Memory B cell (primary cell): ENCODE measurements at regions not wholly inside any gene's neighbourhood (a gene's known extent, or its start where the extent isn't known, plus 50 kb on each side); places are given as distances from the start of the nearest gene placed in this dataset.

ENCODE experiments used
- ATAC-seq: fragments of 150-1000 bp; cut with Tn5 transposase; 2 replicates; pipeline ENCODE4 v1.10.0; 2021; ENCODE audit warnings: low read depth, mild to moderate bottlenecking, moderate library complexity
- DNase-seq, 2 donors: peaks; one replicate each; pipeline ENCODE4 v3.0.0; 2022; ENCODE audit warnings: low spot score in 2 of 2
- H3K27ac Mint-ChIP-seq: one replicate; pipeline ENCODE4 v1.8.0; 2022; ENCODE audit warnings: mild to moderate bottlenecking, moderate library complexity, mixed read lengths
- H3K27me3 Mint-ChIP-seq: one replicate; pipeline ENCODE4 v1.8.0; 2022; ENCODE audit warnings: mixed read lengths
- H3K36me3 Mint-ChIP-seq: one replicate; pipeline ENCODE4 v1.8.0; 2022; ENCODE audit warnings: mild to moderate bottlenecking, mixed read lengths
- H3K4me1 Mint-ChIP-seq: one replicate; pipeline ENCODE4 v1.8.0; 2022; ENCODE audit warnings: mixed read lengths
- H3K4me3 Mint-ChIP-seq: one replicate; pipeline ENCODE4 v1.8.0; 2022; ENCODE audit warnings: mild to moderate bottlenecking, moderate library complexity, mixed read lengths
- H3K9me3 Mint-ChIP-seq: one replicate; pipeline ENCODE4 v1.8.0; 2022; ENCODE audit warnings: mixed read lengths

- Mint-ChIP-seq H3K36me3 (no peaks in the 10 kb centered on the region), H3K4me3 (no peak overlapping the region), H3K9me3 (no peaks in the 10 kb centered on the region), H3K4me1 (no peaks in the 10 kb centered on the region), H3K27ac (no peak overlapping the region), H3K27me3 (peaks cover 9% of the 10 kb centered on the region)
- no peak for DNase-seq
- no peak for ATAC-seq
Measured at GRCh38 chr1:168811176-168811575, 82.2 kb upstream of the DPT start.

DNA sequence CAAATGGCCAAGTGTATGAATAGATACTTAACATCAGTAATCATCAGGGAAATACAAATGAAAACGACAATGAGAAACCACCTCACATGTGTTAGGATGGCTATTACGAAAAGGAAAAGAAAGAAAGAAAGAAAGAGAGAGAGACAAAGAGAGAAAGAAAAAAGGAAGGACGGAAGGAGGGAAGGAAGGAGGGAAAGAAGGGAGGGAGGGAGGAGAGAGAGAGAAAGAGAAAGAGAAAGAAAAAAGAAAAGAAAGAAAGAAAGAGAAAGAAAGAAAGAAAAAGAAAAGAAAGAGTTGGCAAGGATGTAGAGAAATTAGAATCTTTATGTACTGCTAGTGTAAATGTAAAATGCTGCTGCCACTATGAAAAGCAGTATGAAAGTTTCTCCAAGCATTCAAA is 90.7 kb upstream of the DPT start:
- no peaks in the 10 kb centered on the region for H3K4me1 Mint-ChIP-seq
- no peak for DNase-seq
- ATAC-seq: no peak
- no peaks in the 10 kb centered on the region for H3K36me3 Mint-ChIP-seq
- no peak overlapping the region for H3K4me3 Mint-ChIP-seq
- H3K27me3 Mint-ChIP-seq: peaks cover 5% of the 10 kb centered on the region
- H3K9me3 Mint-ChIP-seq: peaks cover 3% of the 10 kb centered on the region
- no peak overlapping the region for H3K27ac Mint-ChIP-seq

DNA sequence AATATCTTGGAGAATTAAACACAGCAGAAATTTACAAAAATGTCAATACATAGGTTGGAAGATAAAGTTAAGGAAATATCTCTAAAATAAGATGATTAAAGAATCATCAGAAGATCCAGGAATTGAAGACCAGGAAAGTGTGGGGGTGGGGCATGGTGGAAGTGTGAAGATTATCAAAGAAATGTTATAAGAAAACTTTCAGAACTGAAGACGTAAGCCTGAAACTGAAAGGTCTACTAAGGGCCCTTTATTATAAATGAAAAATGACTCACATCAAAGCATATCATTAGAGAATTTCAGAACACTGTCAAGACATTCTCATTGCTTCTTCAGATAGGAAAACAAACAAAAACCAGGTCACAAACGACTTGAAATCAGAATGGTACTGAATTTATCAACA is 92.4 kb upstream of the DPT start:
- no peak overlapping the region for H3K4me3 Mint-ChIP-seq
- no peaks in the 10 kb centered on the region for H3K4me1 Mint-ChIP-seq
- ATAC-seq: no peak
- H3K9me3 Mint-ChIP-seq: peaks cover 3% of the 10 kb centered on the region
- H3K36me3 Mint-ChIP-seq: no peaks in the 10 kb centered on the region
- DNase-seq: no peak
- H3K27me3 Mint-ChIP-seq: peaks cover 5% of the 10 kb centered on the region
- H3K27ac Mint-ChIP-seq: no peak overlapping the region

DNA sequence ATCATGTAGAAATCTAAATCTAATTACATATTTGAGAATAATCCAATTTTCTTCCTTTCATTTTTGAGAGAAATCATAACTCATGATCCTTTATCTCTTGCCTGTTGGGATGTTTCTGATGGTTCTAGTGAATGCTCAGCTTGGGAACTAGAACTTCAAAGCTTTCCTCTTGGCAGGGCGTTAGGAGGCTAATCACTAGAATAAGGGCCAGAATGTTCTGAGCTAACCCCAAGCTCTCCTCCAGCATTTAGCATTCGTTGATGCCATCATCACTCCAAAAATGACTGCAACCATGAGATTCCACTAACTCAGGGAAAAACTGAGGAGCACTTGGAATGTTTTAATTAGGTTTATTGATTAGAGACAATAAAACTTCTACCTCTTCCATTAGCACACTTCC is 93.9 kb upstream of the DPT start:
- no peaks in the 10 kb centered on the region for H3K4me1 Mint-ChIP-seq
- no peak overlapping the region for H3K4me3 Mint-ChIP-seq
- H3K36me3 Mint-ChIP-seq: no peaks in the 10 kb centered on the region
- peaks cover 3% of the 10 kb centered on the region for H3K9me3 Mint-ChIP-seq
- peaks cover 1% of the 10 kb centered on the region for H3K27me3 Mint-ChIP-seq
- no peak overlapping the region for H3K27ac Mint-ChIP-seq
- DNase-seq (no peak), ATAC-seq (no peak)

DNA sequence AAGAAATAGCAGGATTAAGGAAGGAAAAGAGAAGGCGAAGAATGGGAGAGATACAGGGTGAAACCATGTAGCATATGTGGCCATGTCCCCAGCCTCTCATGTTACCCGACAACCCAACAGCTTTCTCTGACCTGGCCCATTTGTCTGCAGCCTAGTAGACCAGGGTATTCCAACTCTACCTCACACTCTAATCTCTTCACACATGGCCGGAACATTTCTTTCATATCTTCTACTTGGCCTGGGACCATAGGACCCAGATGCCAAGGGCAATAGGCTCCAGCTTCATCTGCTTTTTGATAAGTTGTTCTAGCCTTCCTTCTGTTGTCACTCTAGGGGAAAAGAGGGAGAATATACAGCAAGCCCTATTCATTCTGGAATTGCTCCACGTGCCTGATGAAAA is 95.0 kb upstream of the DPT start:
- Mint-ChIP-seq H3K4me1 (no peaks in the 10 kb centered on the region), H3K4me3 (no peak overlapping the region), H3K9me3 (peaks cover 3% of the 10 kb centered on the region), H3K36me3 (no peaks in the 10 kb centered on the region), H3K27me3 (peaks cover 1% of the 10 kb centered on the region), H3K27ac (no peak overlapping the region)
- DNase-seq (no peak), ATAC-seq (no peak)

DNA sequence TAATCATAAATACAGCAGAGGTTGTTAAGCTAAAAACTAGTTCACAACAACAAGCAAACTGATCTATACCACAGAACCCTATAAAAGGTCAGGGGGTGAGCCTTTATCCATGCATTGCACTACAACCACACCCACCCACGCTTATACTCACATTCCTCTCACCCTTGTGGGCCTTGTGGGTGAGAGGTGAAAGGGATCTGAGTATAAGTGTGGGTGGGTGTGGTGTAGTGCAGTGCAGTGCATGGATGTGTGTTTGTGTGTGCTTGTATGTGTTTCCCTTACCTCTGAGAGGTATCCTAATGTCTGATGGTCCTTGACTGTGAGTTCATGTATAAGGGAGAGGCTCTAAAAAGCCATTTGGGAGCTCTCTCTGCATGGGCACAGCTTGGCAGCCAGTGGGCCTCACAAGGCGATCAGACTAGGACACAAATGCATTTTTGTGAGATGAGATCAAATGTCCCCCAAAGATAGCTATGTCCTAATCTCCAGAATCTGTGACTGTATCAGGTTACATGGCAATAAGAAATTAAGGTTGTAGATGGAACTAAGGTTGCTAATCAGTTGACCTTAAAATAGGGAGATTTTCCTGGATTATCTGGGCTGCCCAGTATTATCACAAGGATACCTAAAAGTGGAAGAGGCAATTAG is 95.5 kb upstream of the DPT start:
- ATAC-seq (no peak), DNase-seq (no peak)
- Mint-ChIP-seq H3K36me3 (no peaks in the 10 kb centered on the region), H3K27me3 (peaks cover under 1% of the 10 kb centered on the region), H3K9me3 (peaks cover 2% of the 10 kb centered on the region), H3K4me1 (no peaks in the 10 kb centered on the region), H3K4me3 (no peak overlapping the region), H3K27ac (no peak overlapping the region)

GRCh38 chr1:168825129-168825528 is 96.1 kb upstream of the DPT start:
- no peak for DNase-seq
- Mint-ChIP-seq H3K4me3 (no peak overlapping the region), H3K9me3 (no peaks in the 10 kb centered on the region)

GRCh38 chr1:168825820-168826219 is 96.8 kb upstream of the DPT start:
- Mint-ChIP-seq H3K27ac (no peak overlapping the region), H3K9me3 (no peaks in the 10 kb centered on the region), H3K27me3 (no peaks in the 10 kb centered on the region), H3K4me1 (no peaks in the 10 kb centered on the region), H3K36me3 (no peaks in the 10 kb centered on the region), H3K4me3 (no peak overlapping the region)
- ATAC-seq (no peak), DNase-seq (no peak)

More at GRCh38 chr1:168825129-168825528, 96.1 kb upstream of the DPT start:
- no peaks in the 10 kb centered on the region for H3K27me3 Mint-ChIP-seq
- no peak for ATAC-seq
- no peaks in the 10 kb centered on the region for H3K36me3 Mint-ChIP-seq
- no peaks in the 10 kb centered on the region for H3K4me1 Mint-ChIP-seq
- no peak overlapping the region for H3K27ac Mint-ChIP-seq

DNA sequence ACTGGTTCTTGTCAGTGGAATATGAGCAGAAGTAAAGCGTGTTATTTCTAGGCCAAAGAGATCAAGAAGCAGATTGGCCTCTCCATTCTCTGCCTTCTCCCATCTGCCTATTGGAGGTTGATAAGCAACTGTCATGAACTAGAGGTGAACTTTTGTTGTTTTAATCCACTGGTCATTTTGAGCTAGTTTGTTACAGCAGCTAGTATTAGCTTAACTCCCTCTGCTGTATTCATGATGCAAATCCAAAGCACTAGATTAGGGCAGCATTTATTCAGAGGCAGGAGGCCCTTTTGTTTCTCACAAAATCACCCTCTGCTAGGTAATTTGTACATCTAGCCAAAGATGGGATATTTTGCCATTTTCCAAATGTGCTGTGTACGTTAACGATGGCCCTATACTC is 97.3 kb upstream of the DPT start:
- no peak for DNase-seq
- Mint-ChIP-seq H3K27ac (no peak overlapping the region), H3K27me3 (peaks cover under 1% of the 10 kb centered on the region), H3K4me3 (no peak overlapping the region), H3K36me3 (no peaks in the 10 kb centered on the region), H3K9me3 (no peaks in the 10 kb centered on the region), H3K4me1 (no peaks in the 10 kb centered on the region)
- ATAC-seq: no peak

GRCh38 chr1:168827557-168827956 is 98.6 kb upstream of the DPT start:
- Mint-ChIP-seq H3K4me3 (no peak overlapping the region), H3K27me3 (peaks cover 6% of the 10 kb centered on the region), H3K9me3 (no peaks in the 10 kb centered on the region), H3K27ac (no peak overlapping the region), H3K4me1 (no peaks in the 10 kb centered on the region), H3K36me3 (no peaks in the 10 kb centered on the region)
- ATAC-seq: no peak
- no peak for DNase-seq

GRCh38 chr1:168829876-168830275 is 100.9 kb upstream of the DPT start:
- Mint-ChIP-seq H3K9me3 (no peaks in the 10 kb centered on the region), H3K27me3 (peaks cover 11% of the 10 kb centered on the region), H3K4me1 (no peaks in the 10 kb centered on the region), H3K27ac (no peak overlapping the region), H3K4me3 (no peak overlapping the region), H3K36me3 (no peaks in the 10 kb centered on the region)
- DNase-seq (no peak), ATAC-seq (no peak)

DNA sequence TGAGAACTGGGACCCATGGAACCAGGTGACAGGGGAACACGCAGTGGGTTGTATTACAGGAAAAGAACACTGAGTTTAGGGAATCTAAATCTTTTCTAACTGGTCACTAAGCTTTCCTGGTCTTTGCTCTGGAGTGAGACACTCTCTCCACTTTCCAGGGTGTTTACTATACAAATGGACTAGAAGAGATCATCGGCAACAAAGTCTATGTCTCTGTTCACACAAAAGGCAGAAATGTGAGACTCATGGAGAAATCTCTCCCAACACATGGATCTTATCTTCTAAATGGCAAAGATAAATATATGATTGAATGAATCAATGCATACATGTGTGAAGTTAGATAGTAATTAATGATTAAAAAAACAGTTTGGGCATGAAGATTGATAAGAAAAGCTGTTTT is 101.6 kb upstream of the DPT start:
- H3K27ac Mint-ChIP-seq: no peak overlapping the region
- DNase-seq: no peak
- H3K36me3 Mint-ChIP-seq: no peaks in the 10 kb centered on the region
- H3K9me3 Mint-ChIP-seq: no peaks in the 10 kb centered on the region
- no peak for ATAC-seq
- no peaks in the 10 kb centered on the region for H3K4me1 Mint-ChIP-seq
- no peak overlapping the region for H3K4me3 Mint-ChIP-seq
- H3K27me3 Mint-ChIP-seq: peaks cover 11% of the 10 kb centered on the region

GRCh38 chr1:168832661-168833060 is 103.7 kb upstream of the DPT start:
- no peak for DNase-seq
- ATAC-seq: no peak
- Mint-ChIP-seq H3K27ac (no peak overlapping the region), H3K4me1 (no peaks in the 10 kb centered on the region), H3K9me3 (no peaks in the 10 kb centered on the region), H3K4me3 (no peak overlapping the region), H3K27me3 (peaks cover 11% of the 10 kb centered on the region), H3K36me3 (no peaks in the 10 kb centered on the region)

DNA sequence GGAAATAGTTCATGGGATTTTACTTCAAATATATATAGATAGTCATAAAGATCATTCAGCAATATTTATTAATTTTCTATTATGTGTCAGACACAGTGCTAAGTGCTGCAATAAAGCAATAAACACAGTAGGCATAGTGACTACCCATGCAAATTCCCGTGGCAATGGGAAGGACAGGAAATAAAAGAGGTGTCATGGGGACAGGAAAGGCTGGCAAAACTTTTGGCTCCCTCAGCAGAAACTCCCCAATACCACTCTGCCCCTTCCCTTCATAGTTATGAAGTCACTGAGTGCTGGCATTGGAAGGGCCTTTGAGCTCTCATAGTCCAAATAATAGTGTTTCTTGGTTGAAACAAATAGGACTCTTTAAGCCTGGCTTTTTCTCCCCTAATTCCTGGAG is 104.4 kb upstream of the DPT start:
- Mint-ChIP-seq H3K4me3 (no peak overlapping the region), H3K27me3 (peaks cover 11% of the 10 kb centered on the region), H3K36me3 (no peaks in the 10 kb centered on the region), H3K27ac (no peak overlapping the region), H3K4me1 (no peaks in the 10 kb centered on the region), H3K9me3 (no peaks in the 10 kb centered on the region)
- DNase-seq (no peak), ATAC-seq (no peak)

GRCh38 chr1:168833801-168834224 is 104.8 kb upstream of the DPT start:
- H3K4me1 Mint-ChIP-seq: no peaks in the 10 kb centered on the region
- H3K9me3 Mint-ChIP-seq: no peaks in the 10 kb centered on the region
- H3K27me3 Mint-ChIP-seq: peaks cover 14% of the 10 kb centered on the region
- H3K27ac Mint-ChIP-seq: no peak overlapping the region
- DNase-seq (no peak), ATAC-seq (no peak)
- no peak overlapping the region for H3K4me3 Mint-ChIP-seq
- no peaks in the 10 kb centered on the region for H3K36me3 Mint-ChIP-seq
